ENCODE measurements at regions not wholly inside any gene's neighbourhood (a gene's known extent, or its start where the extent isn't known, plus 50 kb on each side); places are given as distances from the start of the nearest gene placed in this dataset.

DNA sequence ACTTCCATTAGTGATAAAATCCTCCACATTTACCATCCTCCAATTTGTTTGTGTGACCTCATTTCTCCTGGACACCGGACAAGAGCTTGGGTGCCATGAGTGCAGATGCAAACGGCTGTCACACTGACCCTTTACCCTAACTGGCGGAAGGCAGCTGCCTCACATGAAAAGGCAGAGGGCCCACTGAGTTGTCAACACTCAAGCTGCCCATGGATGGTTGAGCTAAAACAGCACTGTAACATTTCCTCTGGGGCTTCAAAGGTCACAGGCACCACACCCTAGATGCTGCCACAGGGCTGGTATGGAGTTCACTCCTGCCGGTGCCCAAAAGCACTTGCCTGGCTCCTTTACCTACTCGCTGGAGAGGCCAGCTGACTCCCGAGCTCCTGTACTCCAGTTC is 653.4 kb downstream of the KCNT2 start:
- WGBS = 65% methylated on average over 6 of the region's 6 CpGs
- DNase-seq (ENCODE audit: low spot score in 2 of 2) = no peak
- H3K9me3 ChIP-seq = no peaks in the 10 kb centered on the region
- H3K27me3 ChIP-seq = no peaks in the 10 kb centered on the region
- no peak overlapping the region for H3K27ac ChIP-seq
- no peak overlapping the region for H3K4me3 ChIP-seq
- no peak for TF ChIP-seq POLR2A (IDR thresholded peaks at IDR 0.05)
- TF ChIP-seq EP300 (IDR thresholded peaks at IDR 0.05) = no peak
- H3K36me3 ChIP-seq = no peaks in the 10 kb centered on the region
- H3K4me1 ChIP-seq = no peaks in the 10 kb centered on the region

DNA sequence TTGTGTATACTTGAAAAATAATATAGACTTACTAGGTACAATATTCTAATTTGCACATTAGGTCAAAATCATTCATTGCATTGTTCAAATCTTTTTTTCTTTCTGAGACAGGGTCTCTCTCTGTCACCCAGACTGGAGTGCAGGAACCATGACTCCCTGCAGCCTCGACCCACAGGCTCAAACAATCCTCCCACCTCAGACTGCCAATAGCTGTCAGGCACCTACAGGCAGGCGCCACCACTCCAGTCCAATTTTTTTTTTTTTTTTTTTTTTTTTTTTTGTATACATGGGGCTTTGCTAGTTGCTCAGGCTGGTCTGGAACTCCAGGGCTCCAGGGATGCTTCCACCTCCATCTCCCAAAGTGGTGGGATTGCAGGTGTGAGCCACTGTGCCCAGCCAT is 656.9 kb downstream of the KCNT2 start:
- Histone ChIP-seq H3K4me1 (no peaks in the 10 kb centered on the region), H3K36me3 (no peaks in the 10 kb centered on the region), H3K27me3 (no peaks in the 10 kb centered on the region), H3K4me3 (no peak overlapping the region), H3K27ac (no peak overlapping the region), H3K9me3 (no peaks in the 10 kb centered on the region)
- DNase-seq (ENCODE audit: low spot score in 2 of 2) = no peak
- TF ChIP-seq, protein P1, sequence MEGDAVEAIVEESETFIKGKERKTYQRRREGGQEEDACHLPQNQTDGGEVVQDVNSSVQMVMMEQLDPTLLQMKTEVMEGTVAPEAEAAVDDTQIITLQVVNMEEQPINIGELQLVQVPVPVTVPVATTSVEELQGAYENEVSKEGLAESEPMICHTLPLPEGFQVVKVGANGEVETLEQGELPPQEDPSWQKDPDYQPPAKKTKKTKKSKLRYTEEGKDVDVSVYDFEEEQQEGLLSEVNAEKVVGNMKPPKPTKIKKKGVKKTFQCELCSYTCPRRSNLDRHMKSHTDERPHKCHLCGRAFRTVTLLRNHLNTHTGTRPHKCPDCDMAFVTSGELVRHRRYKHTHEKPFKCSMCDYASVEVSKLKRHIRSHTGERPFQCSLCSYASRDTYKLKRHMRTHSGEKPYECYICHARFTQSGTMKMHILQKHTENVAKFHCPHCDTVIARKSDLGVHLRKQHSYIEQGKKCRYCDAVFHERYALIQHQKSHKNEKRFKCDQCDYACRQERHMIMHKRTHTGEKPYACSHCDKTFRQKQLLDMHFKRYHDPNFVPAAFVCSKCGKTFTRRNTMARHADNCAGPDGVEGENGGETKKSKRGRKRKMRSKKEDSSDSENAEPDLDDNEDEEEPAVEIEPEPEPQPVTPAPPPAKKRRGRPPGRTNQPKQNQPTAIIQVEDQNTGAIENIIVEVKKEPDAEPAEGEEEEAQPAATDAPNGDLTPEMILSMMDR (IDR thresholded peaks at IDR 0.05) = no peak
- TF ChIP-seq EP300 (IDR thresholded peaks at IDR 0.05) (no peak), POLR2AphosphoS5 (IDR thresholded peaks at IDR 0.05) (no peak), POLR2A (IDR thresholded peaks at IDR 0.05) (no peak)
- 68% methylated on average over 2 of the region's 2 CpGs for WGBS

DNA sequence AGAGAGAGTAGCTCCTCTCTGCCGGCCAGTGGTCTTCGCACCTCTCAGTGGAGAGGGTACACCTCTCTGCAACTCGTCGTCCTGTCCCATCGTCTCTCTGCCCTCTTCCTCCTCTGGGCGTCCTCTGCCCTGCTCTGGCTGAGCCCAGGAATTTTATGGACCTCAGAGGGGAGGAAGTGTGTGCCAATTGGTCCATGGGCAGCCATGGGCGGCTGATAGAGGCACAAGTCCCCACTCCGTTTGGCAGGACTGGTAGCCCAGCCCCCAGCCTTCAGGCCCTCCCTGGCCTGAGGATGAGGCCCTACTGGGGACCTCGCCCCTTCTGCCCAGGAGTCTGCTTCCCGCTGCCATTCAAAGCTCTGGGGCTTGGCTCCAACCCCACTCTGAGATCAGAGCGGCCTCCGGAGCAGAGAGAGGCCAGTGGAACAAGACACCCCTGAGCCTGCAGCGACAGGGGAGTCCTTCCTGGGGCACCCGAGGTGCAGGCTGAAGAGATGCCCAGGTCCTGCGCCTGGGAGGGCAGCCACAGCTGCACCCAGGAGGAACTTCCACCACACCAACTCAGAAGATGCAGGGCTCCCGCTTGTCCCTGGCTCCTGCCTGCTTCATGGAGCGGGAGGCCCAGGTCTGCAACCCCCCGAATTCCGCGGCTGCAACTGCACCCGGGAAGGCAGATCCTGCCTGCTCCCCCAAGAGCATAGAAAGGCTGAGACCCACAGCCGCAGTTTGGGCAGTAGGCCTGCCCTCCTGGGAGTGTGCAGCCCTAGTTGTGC is 659.9 kb downstream of the KCNT2 start:
- WGBS = 93% methylated on average over 11 of the region's 22 CpGs
- TF ChIP-seq POLR2AphosphoS5 (IDR thresholded peaks at IDR 0.05) (no peak), EP300 (IDR thresholded peaks at IDR 0.05) (no peak), POLR2A (IDR thresholded peaks at IDR 0.05) (no peak)
- TF ChIP-seq, protein P1 (IDR thresholded peaks at IDR 0.05) = no peak
- Histone ChIP-seq H3K27me3 (no peaks in the 10 kb centered on the region), H3K27ac (no peak overlapping the region), H3K4me3 (no peak overlapping the region), H3K4me1 (no peaks in the 10 kb centered on the region), H3K36me3 (no peaks in the 10 kb centered on the region), H3K9me3 (no peaks in the 10 kb centered on the region)
- no peak for DNase-seq (ENCODE audit: low spot score in 2 of 2)

DNA sequence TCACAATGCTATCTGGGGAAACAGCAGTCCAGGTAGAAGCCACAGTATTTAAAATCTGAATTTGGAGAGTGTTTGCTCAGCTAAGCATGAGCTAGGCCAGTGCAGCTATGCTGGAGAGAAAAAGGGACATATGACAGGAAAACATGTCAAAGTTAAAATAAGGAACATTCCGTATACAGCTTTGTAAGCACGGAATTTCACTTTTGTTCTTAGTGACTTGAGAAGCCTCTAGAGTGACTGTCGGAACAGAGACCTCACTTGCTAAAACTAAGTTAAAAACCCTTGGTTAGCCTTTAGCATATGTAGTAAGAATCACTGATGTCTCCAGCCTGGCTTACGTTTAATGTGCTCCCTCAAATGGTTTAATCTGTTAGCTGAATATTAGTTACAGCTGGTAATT is 661.7 kb downstream of the KCNT2 start:
- H3K4me3 ChIP-seq = no peak overlapping the region
- 80% methylated on average over 4 of the region's 4 CpGs for WGBS
- H3K27me3 ChIP-seq = no peaks in the 10 kb centered on the region
- H3K9me3 ChIP-seq = no peaks in the 10 kb centered on the region
- H3K27ac ChIP-seq = no peak overlapping the region
- DNase-seq (ENCODE audit: low spot score in 2 of 2) = no peak
- TF ChIP-seq POLR2A (IDR thresholded peaks at IDR 0.05) (no peak), POLR2AphosphoS5 (IDR thresholded peaks at IDR 0.05) (no peak)
- TF ChIP-seq, protein P1 (IDR thresholded peaks at IDR 0.05) = no peak
- H3K36me3 ChIP-seq = no peaks in the 10 kb centered on the region
- H3K4me1 ChIP-seq = no peaks in the 10 kb centered on the region

DNA sequence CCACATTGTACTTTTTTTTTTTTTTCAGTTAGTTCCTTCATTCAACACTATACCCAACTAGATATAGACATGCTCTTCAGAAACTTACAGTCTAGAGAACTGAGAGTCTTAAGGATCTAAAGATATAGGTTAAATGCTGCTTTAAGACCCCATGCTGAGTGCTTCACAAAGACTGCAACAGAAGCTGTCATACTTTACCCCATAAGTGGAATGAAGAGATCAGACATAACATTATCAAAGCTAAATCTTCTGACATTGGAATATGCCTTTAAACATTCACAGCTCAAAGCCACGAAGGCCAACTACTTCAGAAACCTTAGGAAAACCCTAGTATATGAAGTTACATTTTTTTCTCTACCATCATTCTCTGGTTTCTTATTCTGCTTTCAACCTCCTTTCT is 666.4 kb downstream of the KCNT2 start:
- no peaks in the 10 kb centered on the region for H3K9me3 ChIP-seq
- WGBS = 88% methylated on average over 1 of the region's 1 CpG
- TF ChIP-seq POLR2A (IDR thresholded peaks at IDR 0.05) = no peak
- TF ChIP-seq, protein P1 (IDR thresholded peaks at IDR 0.05) = no peak
- TF ChIP-seq POLR2AphosphoS5 (IDR thresholded peaks at IDR 0.05) = no peak
- no peak for TF ChIP-seq EP300 (IDR thresholded peaks at IDR 0.05)

More for the DNA sequence above, 666.4 kb downstream of the KCNT2 start:
- Histone ChIP-seq H3K27me3 (no peaks in the 10 kb centered on the region), H3K4me3 (no peak overlapping the region), H3K36me3 (no peaks in the 10 kb centered on the region), H3K27ac (no peak overlapping the region), H3K4me1 (no peaks in the 10 kb centered on the region)
- DNase-seq (ENCODE audit: low spot score in 2 of 2) = no peak
